ENCODE measurements at regions not wholly inside any gene's neighbourhood (a gene's known extent, or its start where the extent isn't known, plus 50 kb on each side); places are given as distances from the start of the nearest gene placed in this dataset. TPM values are rescaled to one million over a fixed set of nuclear protein-coding genes. Genes with fewer than 3 reads are reported as not detected.

Small RNAs in the stretch of these regions (small RNA-seq; reads per million reads assigned to genes)
- gene RNU1-46P: not detected

Measured in neural progenitor cell (in vitro differentiated cells).